ENCODE measurements at regions not wholly inside any gene's neighbourhood (a gene's known extent, or its start where the extent isn't known, plus 50 kb on each side); places are given as distances from the start of the nearest gene placed in this dataset.

GRCh38 chr13:78993792-78994191, 334.8 kb upstream of the OBI1 start:
- no peak for TF ChIP-seq EZH2 (IDR thresholded peaks at IDR 0.05; ENCODE audit: insufficient read depth, poor library complexity, severe bottlenecking)
- TF ChIP-seq EZH2phosphoT487 (IDR thresholded peaks at IDR 0.05; ENCODE audit: insufficient read depth, low read depth): no peak
